ENCODE measurements at regions not wholly inside any gene's neighbourhood (a gene's known extent, or its start where the extent isn't known, plus 50 kb on each side); places are given as distances from the start of the nearest gene placed in this dataset.

GRCh38 chr13:107812014-107812412 lies 403.3 kb downstream of the LIG4 start:
- no peak for TF ChIP-seq CTCF (conservative IDR thresholded peaks at IDR 0.05)
- H3K4me1 ChIP-seq (ENCODE audit: insufficient read depth, low read length) = no peaks in the 10 kb centered on the region
- peaks cover 2% of the 10 kb centered on the region; the same call in 1 of the 2 replicates for H3K79me2 ChIP-seq (ENCODE audit: insufficient read depth, low read length)

More at GRCh38 chr13:107812014-107812412, 403.3 kb downstream of the LIG4 start:
- no peaks in the 10 kb centered on the region for H3K27me3 Mint-ChIP-seq (ENCODE audit: low read depth)
- no peak overlapping the region for H3K4me2 ChIP-seq (ENCODE audit: insufficient read depth, insufficient read length, low read length)
- H3K9ac ChIP-seq (ENCODE audit: extremely low read depth, insufficient read length, low read length) = no peak overlapping the region
- H3K4ac ChIP-seq (ENCODE audit: low read depth, low read length) = no peak overlapping the region
- no peaks in the 10 kb centered on the region for H3K36me3 Mint-ChIP-seq (ENCODE audit: insufficient read depth in 1 of 3, low read depth in 3 of 3)
- no peak overlapping the region for H3K23ac ChIP-seq (ENCODE audit: insufficient read length, low read depth, low read length)
- H3K4me3 Mint-ChIP-seq = no peak overlapping the region
- H3K27me3 ChIP-seq (ENCODE audit: insufficient read depth, low read length) = no peaks in the 10 kb centered on the region
- no peak overlapping the region for H2BK12ac ChIP-seq (ENCODE audit: insufficient read length, low read depth, low read length)
- H3K27ac Mint-ChIP-seq = no peak overlapping the region
- no peak overlapping the region for H2BK15ac ChIP-seq (ENCODE audit: low read depth, low read length)
- H2BK20ac ChIP-seq (ENCODE audit: low read depth, low read length, poor library complexity, severe bottlenecking) = no peak overlapping the region
- H2BK120ac ChIP-seq (ENCODE audit: low read depth, low read length, poor library complexity, severe bottlenecking) = no peak overlapping the region
- peaks cover 7 to 13% of the 10 kb centered on the region in 2 experiments for H3K4me1 Mint-ChIP-seq
- no peak overlapping the region for H3K14ac ChIP-seq (ENCODE audit: insufficient read depth, low read length)
- no peak overlapping the region for H2AFZ ChIP-seq (ENCODE audit: low read length)
- no peaks in the 10 kb centered on the region for H3K9me3 Mint-ChIP-seq
- H3K27ac ChIP-seq (ENCODE audit: insufficient read length, low read depth, low read length) = no peak overlapping the region
- no peaks in the 10 kb centered on the region for H3K79me1 ChIP-seq (ENCODE audit: insufficient read depth, low read depth, low read length, poor library complexity, severe bottlenecking)
- H3K56ac ChIP-seq (ENCODE audit: insufficient read length, low read depth, low read length) = no peak overlapping the region
- H3K9me3 ChIP-seq (ENCODE audit: control insufficient read depth, low read depth, low read length) = no peaks in the 10 kb centered on the region
- H2AK5ac ChIP-seq (ENCODE audit: insufficient read length, low read length) = no peak overlapping the region
- H3K18ac ChIP-seq (ENCODE audit: insufficient read length, low read depth, low read length) = no peak overlapping the region
- no peak overlapping the region for H4K5ac ChIP-seq (ENCODE audit: insufficient read length, low read depth, low read length)
- H2BK5ac ChIP-seq (ENCODE audit: insufficient read length, low read length) = no peak overlapping the region
- H3K23me2 ChIP-seq (ENCODE audit: insufficient read length, low read depth, low read length, poor library complexity, severe bottlenecking) = no peaks in the 10 kb centered on the region
- no peak overlapping the region for H4K91ac ChIP-seq (ENCODE audit: insufficient read length, low read depth, low read length)
- H3T11ph ChIP-seq (ENCODE audit: low read length) = no peak overlapping the region
- DNase-seq = no peak
- no peaks in the 10 kb centered on the region for H4K20me1 ChIP-seq (ENCODE audit: control insufficient read depth, insufficient read depth, insufficient read length)
- H4K8ac ChIP-seq (replicated peaks; ENCODE audit: insufficient read length, low read depth, low read length) = no peak overlapping the region

Data from H9 (cell line).